ENCODE measurements at regions not wholly inside any gene's neighbourhood (a gene's known extent, or its start where the extent isn't known, plus 50 kb on each side); places are given as distances from the start of the nearest gene placed in this dataset.

- no peaks in the 10 kb centered on the region; the same call in 1 of the 2 replicates for H3K4me1 ChIP-seq (ENCODE audit: insufficient read depth)
- no peak overlapping the region for H3K4me2 ChIP-seq
- H3F3A ChIP-seq (replicated peaks; ENCODE audit: low read depth), result no peaks in the 10 kb centered on the region
- no peak overlapping the region for H3K27ac Mint-ChIP-seq
- DNase-seq (ENCODE audit: low spot score) (peak; percentile 54), ATAC-seq (peak; percentile 58)
- peaks cover 1% of the 10 kb centered on the region for H3K27me3 Mint-ChIP-seq (ENCODE audit: insufficient read depth, low read depth, poor library complexity)
- H3K9me2 ChIP-seq (ENCODE audit: insufficient read depth), result no peaks in the 10 kb centered on the region
- peaks cover 8% of the 10 kb centered on the region; the same call in 1 of the 3 replicates for H3K9me3 Mint-ChIP-seq
- no peaks in the 10 kb centered on the region for H3K36me3 ChIP-seq (ENCODE audit: insufficient read depth)
- no peak overlapping the region for H3K4me3 ChIP-seq
- H3K4me3 Mint-ChIP-seq, result no peak overlapping the region
- H3K27ac ChIP-seq (ENCODE audit: low read depth), result no peak overlapping the region
- no peaks in the 10 kb centered on the region for H4K20me1 ChIP-seq (replicated peaks; ENCODE audit: insufficient read depth)
- no peaks in the 10 kb centered on the region for H3K79me2 ChIP-seq (replicated peaks; ENCODE audit: insufficient read depth)
- H3K36me3 Mint-ChIP-seq (ENCODE audit: low read depth), result no peaks in the 10 kb centered on the region; the same call in 2 of the 3 replicates
- peaks cover 14% of the 10 kb centered on the region; the same call in 2 of the 3 replicates for H3K4me1 Mint-ChIP-seq
- peak; percentile 53 to 69 for TF ChIP-seq CTCF (conservative IDR thresholded peaks at IDR 0.05; ENCODE audit: low read depth in 2 of 2)
- no peak for TF ChIP-seq STAT1 (IDR thresholded peaks at IDR 0.05; ENCODE audit: unreplicated experiment)
- no peak overlapping the region for H2AFZ ChIP-seq
- H3K27me3 ChIP-seq (ENCODE audit: insufficient read depth), result no peaks in the 10 kb centered on the region
Measured at GRCh38 chr4:110344165-110344564, 131.8 kb upstream of the ENPEP start.

- Histone ChIP-seq H3K4me3 (no peak overlapping the region), H3K4me2 (no peak overlapping the region), H3K4me1 (ENCODE audit: insufficient read depth) (no peaks in the 10 kb centered on the region; the same call in 1 of the 2 replicates), H3K27me3 (ENCODE audit: insufficient read depth) (no peaks in the 10 kb centered on the region), H3K27ac (ENCODE audit: low read depth) (no peak overlapping the region), H2AFZ (no peak overlapping the region), H4K20me1 (replicated peaks; ENCODE audit: insufficient read depth) (no peaks in the 10 kb centered on the region), H3F3A (replicated peaks; ENCODE audit: low read depth) (no peaks in the 10 kb centered on the region), H3K9me2 (ENCODE audit: insufficient read depth) (no peaks in the 10 kb centered on the region), H3K36me3 (ENCODE audit: insufficient read depth) (no peaks in the 10 kb centered on the region), H3K79me2 (replicated peaks; ENCODE audit: insufficient read depth) (no peaks in the 10 kb centered on the region)
- H3K4me3 Mint-ChIP-seq, result no peak overlapping the region
- ATAC-seq (no peak), DNase-seq (ENCODE audit: low spot score) (no peak)
- no peaks in the 10 kb centered on the region; the same call in 2 of the 3 replicates for H3K36me3 Mint-ChIP-seq (ENCODE audit: low read depth)
- H3K9me3 Mint-ChIP-seq, result peaks cover 8% of the 10 kb centered on the region; the same call in 1 of the 3 replicates
- H3K27ac Mint-ChIP-seq, result no peak overlapping the region
- H3K4me1 Mint-ChIP-seq, result peaks cover 14% of the 10 kb centered on the region; the same call in 2 of the 3 replicates
- H3K27me3 Mint-ChIP-seq (ENCODE audit: insufficient read depth, low read depth, poor library complexity), result peaks cover 1% of the 10 kb centered on the region
- TF ChIP-seq CTCF (conservative IDR thresholded peaks at IDR 0.05; ENCODE audit: low read depth in 2 of 2) (no peak), CREB1 (CRISPR knock-in tag; IDR thresholded peaks at IDR 0.05; ENCODE audit: low read depth) (no peak), NANOG (IDR thresholded peaks at IDR 0.05; ENCODE audit: borderline replicate concordance) (no peak), REST (IDR thresholded peaks at IDR 0.05; ENCODE audit: unreplicated experiment) (no peak), JUNB (IDR thresholded peaks at IDR 0.05; ENCODE audit: unreplicated experiment) (no peak), ZNF114 (CRISPR knock-in tag; IDR thresholded peaks at IDR 0.05) (no peak), EZH2phosphoT487 (IDR thresholded peaks at IDR 0.05; ENCODE audit: unreplicated experiment) (no peak), ZNF331 (CRISPR knock-in tag; IDR thresholded peaks at IDR 0.05; ENCODE audit: low read depth) (no peak), EZH2 (IDR thresholded peaks at IDR 0.05; ENCODE audit: low read depth, unreplicated experiment) (no peak)
Measured at GRCh38 chr4:110343534-110343933, 132.4 kb upstream of the ENPEP start.
